Astrocyte (in vitro differentiated cells and primary cell): ENCODE measurements at regions not wholly inside any gene's neighbourhood (a gene's known extent, or its start where the extent isn't known, plus 50 kb on each side); places are given as distances from the start of the nearest gene placed in this dataset.

Source experiments
- DNase-seq: peaks from one replicate; pipeline ENCODE4 v3.0.0-alpha.2; 2010; ENCODE audit warnings: low read depth
- FAIRE-seq: peaks from 2 replicates; lab custom pipeline; 2011; peaks lifted over from hg19 to GRCh38; lab: Jason Lieb, UNC
- H2AFZ ChIP-seq: 2 replicates; pipeline ENCODE4 v1.6.0; 2012; ENCODE audit warnings: low read depth, low read length, inconsistent platforms
- H3K27ac ChIP-seq: 2 replicates; pipeline ENCODE4 v1.5.1; 2011; ENCODE audit warnings: low read depth, low read length, inconsistent platforms
- H3K27me3 ChIP-seq: 2 replicates; pipeline ENCODE4 v1.6.0; 2011; ENCODE audit warnings: low read length, inconsistent platforms; ENCODE audit not compliant: insufficient read depth
- H3K36me3 ChIP-seq: 2 replicates; pipeline ENCODE4 v1.5.1; 2011; ENCODE audit warnings: low read length, inconsistent platforms; ENCODE audit not compliant: insufficient read depth
- H3K4me1 ChIP-seq: 2 replicates; pipeline ENCODE4 v1.5.1; 2011; ENCODE audit warnings: low read length, inconsistent platforms; ENCODE audit not compliant: insufficient read depth
- H3K4me2 ChIP-seq: 2 replicates; pipeline ENCODE4 v1.6.0; 2012; ENCODE audit warnings: low read length, inconsistent platforms
- H3K4me3 ChIP-seq: 2 replicates; pipeline ENCODE4 v1.5.1; 2011; ENCODE audit warnings: low read depth, mild to moderate bottlenecking, low read length, inconsistent platforms; ENCODE audit not compliant: insufficient read depth
- H3K79me2 ChIP-seq: 2 replicates; pipeline ENCODE4 v1.6.0; 2012; ENCODE audit warnings: mild to moderate bottlenecking, low read length, inconsistent platforms; ENCODE audit not compliant: insufficient read depth
- H3K9ac ChIP-seq: 2 replicates; pipeline ENCODE4 v1.6.0; 2012; ENCODE audit warnings: mild to moderate bottlenecking, low read length, inconsistent platforms
- H3K9me3 ChIP-seq: 2 replicates; pipeline ENCODE4 v1.5.1; 2012; ENCODE audit warnings: low read depth, mild to moderate bottlenecking, low read length, inconsistent platforms; ENCODE audit not compliant: insufficient read depth
- H4K20me1 ChIP-seq: 2 replicates; pipeline ENCODE4 v1.6.0; 2012; ENCODE audit warnings: low read length, inconsistent platforms; ENCODE audit not compliant: insufficient read depth
- H3K27ac Mint-ChIP-seq: one replicate; pipeline ENCODE4 v1.8.0; 2021; ENCODE audit warnings: mild to moderate bottlenecking, mixed read lengths; ENCODE audit not compliant: unreplicated experiment
- H3K27me3 Mint-ChIP-seq: one replicate; pipeline ENCODE4 v1.8.0; 2021; ENCODE audit warnings: low read depth, mixed read lengths; ENCODE audit not compliant: unreplicated experiment
- H3K36me3 Mint-ChIP-seq: one replicate; pipeline ENCODE4 v1.8.0; 2021; ENCODE audit warnings: low read depth, mixed read lengths; ENCODE audit not compliant: unreplicated experiment
- H3K4me1 Mint-ChIP-seq: one replicate; pipeline ENCODE4 v1.8.0; 2021; ENCODE audit warnings: low read depth, mixed read lengths; ENCODE audit not compliant: unreplicated experiment
- H3K4me3 Mint-ChIP-seq: one replicate; pipeline ENCODE4 v1.8.0; 2021; ENCODE audit warnings: mild to moderate bottlenecking, moderate library complexity, mixed read lengths; ENCODE audit not compliant: unreplicated experiment
- H3K9me3 Mint-ChIP-seq: one replicate; pipeline ENCODE4 v1.8.0; 2021; ENCODE audit warnings: mild to moderate bottlenecking, mixed read lengths; ENCODE audit not compliant: unreplicated experiment
- EZH2 ChIP-seq: IDR thresholded peaks from 2 replicates; pipeline ENCODE4 v1.6.1; 2012; ENCODE audit warnings: mild to moderate bottlenecking, low read length, inconsistent platforms; ENCODE audit not compliant: insufficient read depth
- TF ChIP-seq, protein P1 (sequence below): IDR thresholded peaks from 2 replicates; pipeline ENCODE4 v1.5.1; 2011; ENCODE audit warnings: low read depth, mild to moderate bottlenecking, inconsistent platforms, low read length, moderate library complexity; ENCODE audit not compliant: insufficient read depth

DNA sequence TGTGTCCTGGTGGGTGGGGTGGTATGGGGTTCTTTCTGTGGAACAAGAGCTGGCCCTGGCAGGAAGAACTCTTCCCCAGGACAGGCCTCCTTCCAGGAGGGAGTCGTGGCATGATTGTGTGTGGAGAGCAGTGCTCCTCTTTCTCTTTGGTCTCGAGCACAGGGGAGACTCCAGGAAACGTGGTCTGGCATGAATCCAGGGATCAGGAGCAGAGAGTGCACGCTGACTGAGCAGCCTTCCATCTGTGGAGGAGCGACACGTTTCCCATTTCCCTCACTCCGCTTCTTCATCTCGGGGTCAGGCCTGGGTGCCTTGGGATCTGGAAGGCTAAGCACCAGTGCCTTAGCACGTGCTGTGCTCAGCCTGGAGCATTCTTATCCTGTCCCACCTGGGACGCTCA, 132.0 kb upstream of the HDAC4 start:
- no peaks in the 10 kb centered on the region for H3K4me1 Mint-ChIP-seq
- Histone ChIP-seq H3K4me1 (no peaks in the 10 kb centered on the region), H3K79me2 (no peaks in the 10 kb centered on the region), H3K4me2 (no peak overlapping the region), H3K27me3 (no peaks in the 10 kb centered on the region), H2AFZ (no peak overlapping the region), H3K36me3 (no peaks in the 10 kb centered on the region), H3K4me3 (no peak overlapping the region), H3K9ac (no peak overlapping the region), H3K27ac (no peak overlapping the region), H3K9me3 (no peaks in the 10 kb centered on the region), H4K20me1 (no peaks in the 10 kb centered on the region)
- H3K27ac Mint-ChIP-seq = no peak overlapping the region
- peaks cover 57% of the 10 kb centered on the region for H3K27me3 Mint-ChIP-seq
- H3K9me3 Mint-ChIP-seq = peaks cover 8% of the 10 kb centered on the region
- no peak overlapping the region for H3K4me3 Mint-ChIP-seq
- H3K36me3 Mint-ChIP-seq = no peaks in the 10 kb centered on the region
- DNase-seq = no peak
- TF ChIP-seq, protein P1, sequence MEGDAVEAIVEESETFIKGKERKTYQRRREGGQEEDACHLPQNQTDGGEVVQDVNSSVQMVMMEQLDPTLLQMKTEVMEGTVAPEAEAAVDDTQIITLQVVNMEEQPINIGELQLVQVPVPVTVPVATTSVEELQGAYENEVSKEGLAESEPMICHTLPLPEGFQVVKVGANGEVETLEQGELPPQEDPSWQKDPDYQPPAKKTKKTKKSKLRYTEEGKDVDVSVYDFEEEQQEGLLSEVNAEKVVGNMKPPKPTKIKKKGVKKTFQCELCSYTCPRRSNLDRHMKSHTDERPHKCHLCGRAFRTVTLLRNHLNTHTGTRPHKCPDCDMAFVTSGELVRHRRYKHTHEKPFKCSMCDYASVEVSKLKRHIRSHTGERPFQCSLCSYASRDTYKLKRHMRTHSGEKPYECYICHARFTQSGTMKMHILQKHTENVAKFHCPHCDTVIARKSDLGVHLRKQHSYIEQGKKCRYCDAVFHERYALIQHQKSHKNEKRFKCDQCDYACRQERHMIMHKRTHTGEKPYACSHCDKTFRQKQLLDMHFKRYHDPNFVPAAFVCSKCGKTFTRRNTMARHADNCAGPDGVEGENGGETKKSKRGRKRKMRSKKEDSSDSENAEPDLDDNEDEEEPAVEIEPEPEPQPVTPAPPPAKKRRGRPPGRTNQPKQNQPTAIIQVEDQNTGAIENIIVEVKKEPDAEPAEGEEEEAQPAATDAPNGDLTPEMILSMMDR = no peak
- no peak for TF ChIP-seq EZH2
- no peak for FAIRE-seq

DNA sequence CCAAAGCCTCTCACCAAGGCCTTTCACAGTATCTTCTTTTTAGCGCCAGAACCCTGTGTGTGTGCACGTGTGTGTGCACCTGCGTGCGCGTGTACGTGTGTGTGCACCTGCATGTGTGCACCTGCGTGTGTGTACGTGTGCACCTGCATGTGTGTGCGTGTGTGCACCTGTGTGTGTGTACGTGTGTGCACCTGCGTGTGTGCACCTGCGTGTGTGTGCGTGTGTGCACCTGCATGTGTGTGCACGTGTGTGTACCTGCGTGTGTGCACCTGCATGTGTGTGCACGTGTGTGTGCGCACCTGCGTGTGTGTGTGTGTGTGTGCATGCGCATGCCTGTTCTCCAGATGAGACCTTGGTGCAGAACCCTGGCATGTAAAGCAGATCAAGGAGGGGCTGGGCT, 131.4 kb upstream of the HDAC4 start:
- no peak for DNase-seq
- Mint-ChIP-seq H3K4me1 (no peaks in the 10 kb centered on the region), H3K27ac (no peak overlapping the region), H3K4me3 (no peak overlapping the region), H3K9me3 (peaks cover 8% of the 10 kb centered on the region), H3K36me3 (no peaks in the 10 kb centered on the region), H3K27me3 (peaks cover 52% of the 10 kb centered on the region)
- FAIRE-seq = no peak
- H3K27ac ChIP-seq = no peak overlapping the region
- no peak overlapping the region for H3K4me2 ChIP-seq
- H3K36me3 ChIP-seq = no peaks in the 10 kb centered on the region
- no peak overlapping the region for H3K9ac ChIP-seq
- no peaks in the 10 kb centered on the region for H3K4me1 ChIP-seq
- no peaks in the 10 kb centered on the region for H3K79me2 ChIP-seq
- no peaks in the 10 kb centered on the region for H3K27me3 ChIP-seq
- H3K9me3 ChIP-seq = no peaks in the 10 kb centered on the region
- H4K20me1 ChIP-seq = no peaks in the 10 kb centered on the region
- H3K4me3 ChIP-seq = no peak overlapping the region
- no peak for TF ChIP-seq EZH2
- TF ChIP-seq, protein P1 = no peak
- H2AFZ ChIP-seq = no peak overlapping the region

DNA sequence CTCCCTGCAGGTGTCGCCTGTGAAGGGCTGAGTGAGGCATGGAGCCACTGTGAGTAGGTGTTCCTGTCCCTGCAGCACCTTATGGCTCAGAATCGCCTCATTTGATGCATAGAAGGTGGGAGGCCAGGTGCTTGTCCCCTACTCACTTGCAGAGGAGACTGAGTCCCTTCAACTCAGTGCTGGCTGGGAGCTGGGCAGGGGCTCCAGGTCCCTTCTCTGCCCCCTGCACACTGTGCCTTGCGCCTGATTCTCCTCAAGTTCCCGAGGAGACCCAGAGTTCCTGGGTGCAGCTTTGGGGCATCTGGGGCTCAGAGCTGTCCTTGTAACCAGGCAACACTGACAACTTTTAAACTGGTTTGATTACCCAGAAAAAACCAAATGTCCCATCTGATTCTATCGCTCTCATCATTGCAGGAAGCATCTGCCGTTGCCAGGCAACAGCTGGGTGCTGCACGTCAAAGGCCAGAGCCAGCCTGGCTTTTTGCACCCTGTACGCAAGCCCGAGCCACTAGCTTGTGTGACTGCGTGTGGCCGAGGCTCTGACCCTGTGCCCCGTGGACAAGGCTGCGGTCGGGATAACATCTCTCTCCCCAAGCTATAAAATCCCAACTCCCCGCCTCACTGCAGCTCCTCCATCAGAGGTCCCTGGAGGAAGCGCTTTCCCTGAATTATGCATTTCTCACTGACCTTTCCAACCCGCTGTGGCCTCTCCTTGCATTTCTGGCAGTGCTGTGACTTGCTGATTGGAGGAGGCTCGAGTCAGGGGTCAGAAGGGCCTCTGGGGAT, 130.8 kb upstream of the HDAC4 start:
- H3K4me2 ChIP-seq = no peak overlapping the region
- no peaks in the 10 kb centered on the region for H3K36me3 ChIP-seq
- no peak for FAIRE-seq
- Mint-ChIP-seq H3K36me3 (no peaks in the 10 kb centered on the region), H3K27me3 (peaks cover 49% of the 10 kb centered on the region), H3K27ac (no peak overlapping the region), H3K9me3 (peaks cover 8% of the 10 kb centered on the region), H3K4me1 (no peaks in the 10 kb centered on the region), H3K4me3 (no peak overlapping the region)
- no peaks in the 10 kb centered on the region for H3K9me3 ChIP-seq
- no peaks in the 10 kb centered on the region for H4K20me1 ChIP-seq
- H3K79me2 ChIP-seq = no peaks in the 10 kb centered on the region
- no peaks in the 10 kb centered on the region for H3K27me3 ChIP-seq
- H3K4me1 ChIP-seq = no peaks in the 10 kb centered on the region
- H3K27ac ChIP-seq = no peak overlapping the region
- no peak overlapping the region for H3K9ac ChIP-seq
- H3K4me3 ChIP-seq = no peak overlapping the region
- no peak for DNase-seq
- no peak overlapping the region for H2AFZ ChIP-seq
- TF ChIP-seq EZH2 = no peak
- TF ChIP-seq, protein P1 = no peak
